Femur (tissue), 1 donor: ENCODE measurements at regions not wholly inside any gene's neighbourhood (a gene's known extent, or its start where the extent isn't known, plus 50 kb on each side); places are given as distances from the start of the nearest gene placed in this dataset.

ENCODE experiments used
- DNase-seq: peaks from one replicate; pipeline ENCODE4 v3.0.0-alpha.2; 2017

DNA sequence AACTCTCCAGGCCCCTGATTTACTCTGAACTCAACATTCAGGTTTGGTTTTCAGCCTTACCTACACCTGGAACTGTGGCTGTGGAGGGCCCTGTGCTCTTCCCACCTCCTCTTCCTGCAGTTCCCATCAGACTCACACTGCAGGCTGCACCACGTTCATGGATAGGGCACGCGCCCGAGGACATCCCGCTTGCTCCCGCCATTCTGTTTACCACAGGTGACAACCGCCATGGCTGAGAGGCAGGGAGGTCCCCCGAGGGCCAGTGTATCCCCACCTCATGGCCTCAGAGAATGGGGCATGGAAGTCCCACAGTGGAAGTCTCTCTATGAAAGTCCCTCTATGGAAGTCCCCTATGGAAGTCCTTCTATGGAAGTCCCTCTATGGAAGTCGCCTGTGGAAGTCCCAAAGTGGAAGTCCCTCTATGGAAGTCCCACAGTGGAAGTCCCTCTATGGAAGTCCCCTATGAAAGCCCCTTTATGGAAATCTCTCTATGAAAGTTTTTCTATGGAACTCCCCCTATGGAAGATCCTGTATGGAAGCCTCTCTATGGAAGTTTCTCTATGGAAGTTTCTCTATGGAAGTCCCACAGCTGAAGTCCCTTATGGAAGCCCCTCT, 358.4 kb upstream of the SALL3 start:
- no peak for DNase-seq

DNA sequence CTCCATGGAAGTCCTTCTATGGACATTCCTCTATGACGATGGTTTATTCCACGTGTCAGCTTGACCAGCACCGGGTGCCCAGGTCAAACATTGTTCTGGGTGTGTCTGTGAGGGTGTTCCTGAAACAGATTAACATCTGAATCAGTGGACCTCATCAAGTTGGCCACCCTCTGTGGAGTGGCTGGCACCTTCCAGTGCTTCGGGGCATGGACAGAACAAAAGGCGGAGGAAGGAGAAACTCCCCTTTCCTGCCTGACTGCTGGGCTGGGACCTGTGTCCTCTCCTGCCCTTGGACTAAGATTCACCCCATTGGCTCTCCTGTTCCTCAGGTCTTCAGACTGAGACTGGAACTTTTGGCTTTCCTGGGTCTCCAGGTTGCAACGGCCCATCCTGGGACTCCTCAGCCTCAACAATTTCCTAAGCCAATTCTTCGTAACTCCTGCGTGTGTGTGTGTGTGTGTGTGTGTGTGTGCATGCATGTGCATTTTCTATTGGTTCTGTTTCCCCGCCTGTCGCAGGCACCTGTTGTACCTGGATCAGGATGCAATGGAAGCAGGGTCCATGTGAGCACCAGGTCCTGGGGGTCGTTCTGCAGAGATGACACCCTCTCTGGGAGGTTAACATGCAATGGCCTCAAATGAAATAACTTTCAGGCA, 357.2 kb upstream of the SALL3 start:
- DNase-seq, result no peak

DNA sequence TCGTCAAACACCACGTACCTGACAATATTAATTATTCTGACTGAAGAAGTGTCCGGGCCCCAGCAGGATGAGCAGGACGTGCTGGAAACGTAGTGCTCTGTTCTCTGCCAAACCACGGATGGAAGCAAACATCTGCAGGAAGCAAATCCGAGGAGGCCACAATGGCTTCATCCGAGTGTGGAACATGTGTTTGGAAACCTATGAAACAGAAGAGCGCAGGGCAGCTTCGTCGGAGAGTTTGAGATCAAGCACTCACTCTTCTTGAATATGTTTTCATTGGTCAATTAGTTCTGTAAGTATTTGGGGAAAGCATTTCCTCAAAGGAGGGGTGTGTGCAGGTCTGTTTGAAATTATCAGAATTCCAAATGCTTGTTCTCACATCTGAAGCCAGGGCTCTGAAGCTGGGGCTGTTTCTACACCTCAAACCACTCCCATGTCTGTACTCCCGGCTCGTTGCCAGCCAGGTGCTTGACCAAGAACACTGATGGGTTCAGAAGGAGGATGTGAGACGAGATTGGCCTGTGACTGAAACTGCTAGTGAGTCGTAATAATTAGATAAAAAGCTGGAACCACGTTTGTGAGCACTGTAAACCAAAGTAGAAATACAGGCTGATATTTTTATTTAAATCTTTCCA, 356.6 kb upstream of the SALL3 start:
- no peak for DNase-seq

DNA sequence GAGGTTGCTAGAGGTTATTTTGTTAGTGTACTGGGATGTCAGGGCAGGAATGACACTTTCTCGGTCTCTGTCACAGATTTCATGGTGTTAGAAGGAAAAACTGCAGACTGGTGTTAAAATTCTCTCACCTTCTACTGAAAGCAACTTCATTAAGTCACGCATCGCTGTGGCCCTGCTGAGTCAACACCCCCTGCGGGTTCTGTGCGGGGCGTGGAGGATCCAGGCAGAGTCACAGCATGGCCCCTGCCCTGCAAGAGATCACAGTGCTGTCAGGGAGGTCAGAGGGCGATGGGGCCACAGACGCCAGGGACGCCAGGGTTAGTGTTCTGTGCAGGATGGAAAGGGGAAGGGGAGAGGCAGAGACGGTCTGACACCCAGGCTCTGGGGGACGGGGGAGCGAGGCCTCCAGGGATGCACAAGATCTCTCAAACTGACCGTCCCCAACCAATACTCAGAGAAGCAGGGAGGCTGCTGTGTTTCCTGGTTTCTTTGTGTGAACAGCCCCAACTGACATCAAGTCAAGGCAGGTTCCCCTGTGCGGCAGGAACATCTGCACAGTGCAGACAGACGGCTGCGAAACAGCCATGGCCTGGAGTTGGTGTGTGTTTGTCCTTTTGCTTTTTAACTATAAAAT, 354.9 kb upstream of the SALL3 start:
- no peak for DNase-seq

DNA sequence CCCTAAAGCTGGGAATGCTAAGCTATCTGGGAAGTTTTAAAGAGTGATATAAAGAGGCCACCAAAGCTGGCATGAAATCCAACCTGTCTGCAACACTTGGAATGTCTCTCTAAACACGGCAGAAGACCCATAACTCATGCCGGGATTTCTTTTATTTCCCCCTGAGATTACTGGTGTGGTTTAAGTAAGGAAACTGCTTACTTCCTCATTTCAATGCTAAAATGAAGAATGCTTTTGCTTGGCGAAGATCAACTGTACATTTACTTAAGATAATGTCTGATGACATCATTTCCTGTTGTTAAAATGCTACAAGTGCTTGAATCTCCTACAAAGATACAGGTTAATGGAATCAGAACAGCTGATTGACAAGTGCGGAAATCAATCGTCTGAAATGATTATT, 353.8 kb upstream of the SALL3 start:
- no peak for DNase-seq

DNA sequence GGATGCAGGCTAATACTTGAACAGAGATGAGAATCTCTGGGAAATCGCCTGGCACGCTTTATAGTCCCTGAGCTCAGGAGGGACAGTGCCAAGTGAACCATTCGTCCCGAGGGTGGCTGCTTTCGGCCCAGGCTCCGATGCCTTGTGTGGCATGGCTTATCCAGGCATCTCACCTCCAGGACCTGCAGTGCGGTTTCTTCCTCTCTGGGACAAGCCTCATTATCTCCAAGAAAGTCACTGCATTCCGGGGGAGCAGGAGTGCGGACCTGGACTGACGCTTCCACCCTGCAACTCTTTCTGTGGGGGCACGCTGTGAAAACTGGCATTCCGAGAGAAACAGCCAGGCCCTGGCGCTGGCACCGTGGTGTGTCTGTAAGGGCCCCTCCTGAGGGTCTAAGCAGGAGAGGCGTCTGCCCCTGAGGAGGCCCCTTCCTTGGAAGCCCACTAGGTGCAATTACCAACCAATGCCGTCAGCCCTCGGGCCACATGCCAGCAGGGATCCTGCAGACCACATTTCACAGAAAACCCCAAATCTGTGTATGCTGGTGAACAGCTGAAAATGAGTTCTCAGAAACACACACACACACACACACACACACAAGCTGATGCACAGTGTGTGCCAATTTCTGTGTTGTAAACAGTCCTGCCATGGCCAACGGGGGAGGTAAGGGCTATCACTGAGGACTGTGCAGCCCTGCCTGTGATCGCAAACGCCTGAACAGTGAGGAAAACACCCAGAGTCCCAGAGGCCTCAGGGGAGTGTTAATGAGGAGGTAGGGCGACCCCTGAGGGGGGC, 351.9 kb upstream of the SALL3 start:
- DNase-seq, result peak; percentile 29

DNA sequence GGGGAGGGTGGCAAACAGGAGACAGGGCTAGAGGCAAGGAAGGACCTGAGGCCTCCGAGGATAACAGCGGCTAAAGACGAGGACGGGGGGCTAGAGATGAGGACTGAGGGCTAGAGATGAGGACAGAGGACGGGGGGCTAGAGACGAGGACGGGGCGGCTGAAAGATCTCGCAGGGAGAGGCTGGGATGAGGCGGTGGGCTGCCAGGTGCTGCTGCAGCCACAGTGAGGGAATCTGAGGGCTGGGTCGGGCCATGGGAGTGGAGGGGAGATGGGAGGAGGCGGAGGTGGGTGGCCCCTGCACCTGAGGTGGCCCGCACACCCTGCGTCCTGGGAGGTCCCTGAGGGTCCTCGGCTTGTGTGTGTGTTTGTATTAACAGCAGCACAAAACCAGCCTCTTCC, 350.2 kb upstream of the SALL3 start:
- no peak for DNase-seq

DNA sequence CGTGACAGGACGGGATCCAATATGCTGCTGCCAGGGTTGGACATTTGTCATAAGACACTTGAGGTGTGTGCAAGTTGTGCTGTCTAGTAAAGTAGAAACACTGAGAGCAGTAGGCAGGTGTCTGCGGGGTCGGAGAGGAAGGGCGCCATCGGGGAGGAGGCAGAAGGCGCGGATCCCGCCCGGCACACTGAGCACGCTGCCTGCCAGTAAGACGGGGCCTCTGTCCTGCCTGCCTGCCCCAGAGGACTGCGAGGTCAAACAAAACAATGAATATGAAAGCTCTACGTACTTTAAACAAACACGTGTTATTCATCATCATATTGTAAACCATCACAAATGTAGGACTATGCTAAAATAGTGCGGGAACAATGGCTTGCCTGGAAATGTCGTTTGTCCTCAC, 349.3 kb upstream of the SALL3 start:
- DNase-seq, result no peak

DNA sequence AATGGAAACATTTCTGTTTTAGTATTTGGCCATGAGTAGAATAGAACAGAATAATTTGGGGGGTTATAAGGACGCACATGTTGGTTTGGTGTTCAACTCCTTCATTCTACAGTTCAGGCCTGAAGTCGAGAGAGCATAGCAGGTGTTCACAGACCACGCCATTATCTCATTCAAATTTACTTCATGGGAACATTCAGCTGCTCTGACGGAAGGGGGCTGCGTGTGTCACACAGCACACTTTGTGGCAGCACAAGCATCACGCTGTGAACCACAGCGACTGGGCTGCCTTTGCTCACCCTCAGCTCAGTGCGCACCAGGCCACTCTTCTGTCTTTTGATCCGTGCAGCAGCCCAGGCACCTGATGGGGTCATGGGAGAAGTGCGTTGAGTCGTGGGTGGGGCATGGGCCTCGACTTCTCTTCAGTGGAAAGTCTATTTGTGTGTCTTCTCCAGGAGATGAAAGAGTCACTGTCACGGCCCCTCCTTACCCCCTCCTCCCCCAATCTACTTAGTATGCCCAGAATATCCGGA, 348.6 kb upstream of the SALL3 start:
- DNase-seq, result no peak

DNA sequence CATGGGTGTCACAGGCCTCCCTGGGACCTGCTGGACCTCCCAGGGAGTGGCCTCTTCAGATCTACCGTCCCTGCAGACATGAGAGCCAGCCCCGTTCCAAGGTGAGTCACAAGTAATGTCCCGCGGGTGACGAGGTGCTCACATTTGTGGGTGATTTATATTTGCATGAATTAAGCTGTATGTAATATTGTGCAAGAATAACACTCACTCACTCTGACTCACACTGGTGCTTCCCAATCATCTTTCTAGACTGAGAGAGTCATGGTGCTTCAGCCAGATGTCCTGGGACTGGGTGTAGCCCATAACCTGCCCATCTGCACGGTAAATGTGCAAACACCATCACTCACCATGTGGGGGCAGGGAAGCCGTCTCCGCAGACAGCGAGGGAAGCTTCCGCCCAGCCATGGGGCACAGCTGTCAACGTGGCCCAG, 347.5 kb upstream of the SALL3 start:
- no peak for DNase-seq

DNA sequence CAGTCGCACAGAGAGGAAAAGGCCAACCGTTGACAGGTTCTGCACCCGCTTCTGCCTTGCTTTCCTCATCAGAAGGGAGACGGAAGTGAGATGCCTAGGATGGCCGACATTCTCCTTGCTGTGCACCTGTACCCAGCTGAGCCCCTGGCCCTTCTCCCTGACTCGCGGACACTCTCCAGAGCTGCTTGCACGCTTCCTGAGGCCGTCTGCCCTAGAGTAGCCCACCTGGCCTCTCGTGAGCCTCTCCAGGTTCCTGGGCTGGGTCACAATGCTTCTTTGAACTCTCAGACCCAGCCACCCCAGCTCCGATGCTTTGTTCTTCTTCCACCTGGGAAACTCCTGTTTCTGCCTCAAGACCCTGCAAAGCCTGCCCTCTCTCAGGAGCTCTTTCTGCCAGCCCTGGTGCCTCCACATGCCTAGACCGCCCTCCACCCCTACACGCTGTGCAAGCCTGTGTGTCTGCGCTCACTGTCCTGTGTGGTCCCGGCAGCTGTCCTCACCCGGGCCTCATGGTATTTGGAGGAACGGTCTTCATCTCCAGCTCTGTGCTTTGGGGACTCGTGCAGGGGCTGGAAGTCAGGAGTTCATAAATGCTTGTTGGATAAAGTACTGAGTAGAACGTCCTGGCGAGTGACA, 345.4 kb upstream of the SALL3 start:
- no peak for DNase-seq

DNA sequence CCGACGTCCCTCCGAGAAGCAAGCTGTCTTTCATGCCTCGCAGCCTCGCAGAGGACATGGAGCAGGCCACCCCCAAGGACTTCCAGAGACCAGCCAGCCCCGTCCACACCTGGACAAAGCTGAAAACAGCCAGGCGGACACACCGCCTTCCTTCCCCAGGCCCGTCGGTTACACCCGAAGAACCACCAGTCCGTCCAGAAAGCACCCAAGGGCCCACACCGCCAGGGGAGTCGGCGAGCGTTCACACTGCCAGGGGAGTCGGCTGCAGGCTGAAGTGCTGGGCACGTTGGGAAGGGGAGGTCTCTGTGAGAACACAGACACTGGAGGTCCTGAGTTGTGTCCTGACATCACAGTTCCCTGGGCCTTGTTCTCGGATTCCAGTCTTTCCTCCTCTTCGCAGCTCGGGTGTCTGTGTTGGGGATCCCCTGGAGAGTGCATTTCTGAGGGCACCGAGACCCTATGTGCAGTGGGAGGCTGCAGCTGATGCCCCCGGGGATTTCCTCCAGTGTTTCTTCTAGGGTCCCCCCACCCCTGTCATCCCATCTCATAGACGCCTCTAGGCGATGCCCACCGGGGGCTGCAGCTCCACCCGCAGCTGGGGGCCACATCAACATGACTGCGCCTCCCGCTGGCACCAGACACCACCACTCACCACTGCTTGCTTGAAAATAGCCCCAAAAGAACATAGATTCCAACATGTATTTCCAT, 344.4 kb upstream of the SALL3 start:
- DNase-seq, result no peak

DNA sequence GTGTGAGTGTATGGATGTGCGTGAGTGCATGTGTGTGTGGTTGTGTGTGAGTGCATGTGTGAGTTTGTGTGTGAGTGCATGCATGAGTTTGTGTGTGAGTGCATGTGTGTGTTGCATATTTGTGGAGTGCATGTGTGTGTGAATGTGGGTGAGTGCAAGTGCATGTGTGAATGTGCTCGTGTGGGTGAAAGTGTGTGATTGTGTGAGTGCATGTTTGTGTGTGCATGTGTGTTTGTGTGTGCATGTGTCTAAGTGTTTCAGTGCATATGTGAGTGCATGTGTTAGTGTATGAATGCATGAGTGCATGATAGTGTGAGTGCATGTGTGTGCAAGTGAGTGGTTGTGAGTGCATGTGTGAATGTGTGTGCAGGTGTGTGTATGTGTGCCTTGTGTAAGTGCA, 343.4 kb upstream of the SALL3 start:
- no peak for DNase-seq

DNA sequence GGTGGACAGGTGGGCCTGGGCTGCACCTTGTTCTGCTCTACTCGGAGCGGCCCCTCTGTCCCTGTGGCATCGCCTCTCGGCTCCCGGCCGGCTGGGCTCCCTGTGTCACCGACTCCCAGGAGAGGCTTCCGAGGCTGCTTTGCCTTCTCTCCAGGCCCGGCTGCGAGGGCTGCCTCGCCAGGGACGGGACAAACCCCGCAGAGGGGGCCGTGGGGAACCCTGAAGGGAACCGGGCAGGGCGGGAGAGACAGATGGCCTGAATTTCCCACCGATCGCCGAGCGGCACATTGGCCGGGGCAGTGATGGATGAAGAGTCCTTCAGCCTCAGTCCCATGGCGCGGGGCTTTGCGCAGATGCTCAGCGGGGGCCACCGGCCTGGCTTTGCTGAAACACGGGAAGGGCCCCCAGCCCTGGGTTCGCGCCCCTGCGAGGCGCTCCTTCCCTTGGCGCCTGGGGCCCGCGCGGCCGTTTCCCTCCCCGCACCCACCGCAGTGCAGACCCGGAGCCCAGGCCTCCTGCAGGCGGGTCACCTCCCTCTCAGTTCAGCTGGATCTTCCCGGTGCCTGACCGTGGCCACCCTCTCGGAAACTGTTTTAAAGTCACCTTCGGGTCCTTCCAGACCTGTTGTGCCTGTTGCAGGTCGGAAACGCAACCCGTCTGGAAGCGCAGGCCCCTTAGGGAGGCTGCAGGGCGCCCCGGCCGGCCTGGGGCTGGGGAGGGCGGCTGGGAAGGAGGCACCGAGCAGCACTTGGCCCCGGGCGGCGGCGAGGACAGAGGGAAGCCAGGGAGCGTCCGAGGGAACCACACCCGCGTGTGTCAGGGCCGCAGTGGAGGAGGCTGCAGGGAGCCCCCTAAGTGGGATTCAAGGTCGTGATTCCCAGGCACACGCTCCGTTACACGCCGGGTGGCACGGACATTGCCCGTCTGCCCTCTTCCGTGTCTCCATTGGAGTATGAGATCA, 341.9 kb upstream of the SALL3 start:
- DNase-seq, result no peak

DNA sequence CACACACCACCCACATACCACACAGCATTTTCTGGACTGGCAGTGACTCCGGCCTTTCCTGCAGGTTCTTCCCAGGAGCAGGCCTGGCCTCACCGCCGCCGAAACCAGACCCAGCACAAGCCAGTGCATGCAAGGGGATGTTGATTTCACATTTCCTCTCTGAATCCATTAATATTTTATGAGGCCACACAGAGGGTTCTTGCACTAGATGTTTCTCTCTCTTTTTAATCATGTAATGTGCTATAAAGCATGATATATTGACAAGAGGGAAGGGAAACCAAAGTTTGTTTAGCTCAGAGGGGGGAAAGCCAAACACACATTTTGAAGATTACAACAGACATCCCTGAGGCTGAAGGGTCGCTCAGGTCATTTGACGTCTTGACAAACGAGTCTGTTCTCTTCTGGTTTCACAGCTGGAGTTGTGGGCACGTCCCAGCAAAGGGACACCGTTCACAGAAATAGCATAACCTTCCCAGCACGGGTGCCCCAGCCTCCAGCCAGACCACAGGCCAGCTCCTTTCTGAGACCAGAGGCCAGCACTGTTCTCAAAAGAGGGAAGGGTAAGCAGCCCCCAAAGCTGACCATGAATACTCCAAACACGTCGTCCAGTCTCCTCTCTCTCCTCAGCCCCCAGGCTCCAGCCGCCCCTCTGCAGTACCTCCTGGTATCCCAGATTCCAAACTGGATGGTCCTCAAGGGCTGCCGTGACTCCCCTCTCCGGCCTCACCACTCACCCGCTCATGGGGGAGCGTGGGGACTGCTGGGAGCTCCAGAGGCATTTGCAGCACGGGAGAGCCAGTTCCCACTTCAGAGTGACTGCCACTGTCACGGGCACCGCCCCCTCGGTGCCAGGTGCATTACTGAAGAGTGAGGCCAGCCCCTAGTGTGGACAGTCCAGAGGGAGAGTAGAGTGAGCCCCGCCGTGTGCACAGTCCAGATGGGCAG, 340.3 kb upstream of the SALL3 start:
- DNase-seq, result no peak

DNA sequence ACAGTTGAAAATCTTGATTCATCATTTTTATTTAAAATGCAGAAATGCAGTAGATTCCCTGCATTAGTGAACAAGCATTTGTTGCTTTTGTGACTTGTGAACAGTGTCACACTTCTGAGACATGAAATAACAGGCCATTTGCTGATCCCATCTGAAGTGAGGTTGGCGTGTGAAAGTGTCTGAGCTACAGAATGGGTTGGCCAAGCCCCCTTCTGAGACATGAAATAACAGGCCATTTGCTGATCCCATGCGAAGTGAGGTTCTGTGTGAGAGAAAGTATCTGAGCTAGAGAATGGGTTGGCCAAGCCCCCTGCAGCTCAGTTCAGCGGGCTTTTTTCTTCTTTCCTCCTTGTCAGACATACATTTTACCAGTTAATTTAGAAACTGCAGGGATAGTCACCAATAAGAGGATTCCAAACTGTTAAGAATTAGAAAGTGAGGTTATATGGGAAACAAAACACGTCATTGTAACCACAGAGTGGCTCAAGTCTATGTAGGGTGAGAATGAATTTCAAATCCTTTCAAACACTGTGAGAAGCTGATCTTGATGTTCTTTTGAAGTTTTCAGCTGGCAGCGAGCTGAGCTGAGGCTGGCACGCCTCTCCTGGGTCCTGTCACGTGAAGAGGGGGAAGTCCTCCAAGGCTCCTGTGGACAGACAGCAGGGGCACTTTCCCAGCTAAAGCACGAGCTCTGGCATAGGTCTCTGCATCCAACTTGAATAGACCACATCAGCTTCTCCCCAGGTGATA, 339.2 kb upstream of the SALL3 start:
- no peak for DNase-seq

DNA sequence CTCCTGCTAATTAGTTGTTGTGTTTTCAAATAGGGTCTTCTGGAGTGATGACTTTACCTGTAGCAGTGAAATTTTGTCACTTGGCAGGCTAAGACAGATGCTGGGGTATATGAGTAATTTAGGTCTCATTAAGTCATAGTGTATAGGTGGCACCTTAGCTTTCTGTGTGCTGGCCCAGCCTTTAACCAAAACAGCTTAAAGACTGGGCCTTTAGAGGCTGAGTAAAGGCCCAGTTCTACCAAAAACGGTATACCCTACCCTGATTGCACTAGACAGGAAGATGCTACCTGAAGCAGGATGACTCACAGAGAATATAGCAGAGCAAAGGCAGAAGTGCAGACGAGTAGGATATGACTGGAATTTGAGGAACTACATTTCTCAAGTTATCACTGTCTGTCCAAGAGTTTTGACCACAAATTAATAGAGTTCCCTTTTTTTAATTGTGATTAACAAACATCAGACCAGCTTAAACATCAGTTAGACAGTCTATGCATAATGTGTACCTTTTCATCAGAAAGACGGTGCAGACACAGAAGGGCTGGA, 337.9 kb upstream of the SALL3 start:
- DNase-seq, result no peak

DNA sequence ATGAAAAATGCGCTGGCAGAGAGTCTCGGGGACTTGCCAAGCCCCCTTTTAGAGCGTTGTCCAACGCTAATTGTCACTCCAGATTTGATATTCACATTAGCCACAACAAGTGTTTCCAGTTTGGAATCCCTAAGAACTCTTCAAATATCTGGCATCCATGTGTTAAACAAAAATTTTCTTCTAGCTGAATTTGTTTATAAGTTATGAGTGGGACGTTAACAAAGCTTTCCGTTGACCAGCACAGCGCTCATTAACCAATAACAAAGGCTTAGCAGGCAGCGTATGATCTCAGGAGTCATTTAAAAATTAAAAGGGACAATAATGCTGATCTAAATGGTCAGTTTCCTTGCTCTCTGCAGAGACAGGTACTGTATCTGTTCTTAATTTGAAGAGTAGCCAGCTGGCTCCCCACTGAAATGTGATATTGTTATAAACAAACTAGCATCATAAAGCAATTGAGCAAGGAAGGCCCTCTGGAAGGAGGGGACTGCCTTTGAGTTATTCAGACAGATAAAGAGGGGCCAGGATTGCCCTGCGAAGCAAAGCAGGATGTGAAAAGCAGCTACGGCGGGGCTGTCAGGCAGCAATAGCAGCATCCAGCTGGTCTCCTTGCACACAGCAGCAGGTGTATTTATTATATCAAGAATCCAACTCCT, 337.2 kb upstream of the SALL3 start:
- DNase-seq, result no peak
